Fibroblast of the conjunctiva (primary cell): ENCODE measurements at regions not wholly inside any gene's neighbourhood (a gene's known extent, or its start where the extent isn't known, plus 50 kb on each side); places are given as distances from the start of the nearest gene placed in this dataset.
A peak's percentile ranks its signal among the peaks of the same experiment; 100 is the strongest.

Source experiments
- DNase-seq: peaks from one replicate; pipeline ENCODE4 v3.0.0-alpha.2; 2010; ENCODE audit warnings: low read depth

DNA sequence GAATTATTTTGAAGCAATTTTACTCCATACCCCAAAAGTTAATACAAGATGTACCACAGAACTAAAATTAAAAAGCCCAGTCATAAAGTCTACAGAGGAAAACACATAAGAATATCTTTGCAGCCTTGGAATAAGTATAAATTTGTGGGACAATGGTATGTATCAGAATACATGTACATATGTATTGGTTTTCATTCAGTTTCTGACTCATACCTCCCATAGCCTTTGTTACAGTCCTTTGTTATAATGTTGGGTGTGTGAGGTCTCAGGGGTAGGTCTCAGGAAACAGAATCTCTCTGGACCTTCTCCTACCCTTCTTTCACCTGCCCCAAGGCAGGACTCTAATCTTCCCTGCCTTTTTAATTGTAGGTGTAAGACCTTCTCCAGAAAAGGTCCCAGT, 1370.7 kb upstream of the CDH2 start:
- no peak for DNase-seq

DNA sequence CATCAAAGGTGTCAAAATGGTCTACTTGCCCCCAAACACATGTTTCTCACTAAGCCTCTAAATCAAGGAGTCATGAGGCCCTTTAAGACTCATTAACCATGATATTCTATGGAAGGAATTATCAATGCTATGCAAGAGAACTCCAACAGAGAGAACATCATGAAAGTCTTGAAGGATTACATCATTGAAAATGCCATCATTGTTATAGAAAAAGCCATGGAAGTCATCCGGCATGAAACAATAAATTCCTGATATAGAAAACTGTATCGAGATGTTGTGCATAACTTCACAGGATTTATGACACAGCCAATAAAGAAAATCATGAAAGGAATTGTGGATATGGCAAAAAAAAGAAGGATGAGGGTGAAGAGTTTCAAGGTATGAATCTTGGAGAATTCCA, 1363.6 kb upstream of the CDH2 start:
- DNase-seq, result no peak

GRCh38 chr18:29531746-29532145, 1354.8 kb upstream of the CDH2 start:
- DNase-seq, result no peak

DNA sequence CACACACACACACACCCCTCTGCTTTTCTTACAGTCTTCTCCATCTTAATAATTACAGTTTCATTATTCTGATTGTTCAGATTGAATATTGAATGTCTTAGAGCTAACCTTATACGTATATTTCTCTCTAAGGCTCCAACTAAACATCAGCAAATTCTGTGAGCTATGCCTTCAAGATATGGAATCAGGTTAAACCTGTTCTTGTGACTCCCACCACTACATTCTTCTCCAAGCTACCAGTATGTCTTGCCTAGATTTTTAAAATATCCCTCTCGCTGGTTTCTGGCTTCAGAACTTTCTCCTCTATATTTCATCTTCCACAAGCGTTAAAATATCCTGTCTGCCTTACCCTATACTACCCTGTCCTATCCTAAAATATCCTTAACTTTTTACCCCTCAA, 1346.4 kb upstream of the CDH2 start:
- no peak for DNase-seq

- DNase-seq, result no peak
Measured at GRCh38 chr18:29512761-29513160, 1335.8 kb upstream of the CDH2 start.

- DNase-seq, result no peak
Measured at GRCh38 chr18:29512203-29512602, 1335.3 kb upstream of the CDH2 start.

DNA sequence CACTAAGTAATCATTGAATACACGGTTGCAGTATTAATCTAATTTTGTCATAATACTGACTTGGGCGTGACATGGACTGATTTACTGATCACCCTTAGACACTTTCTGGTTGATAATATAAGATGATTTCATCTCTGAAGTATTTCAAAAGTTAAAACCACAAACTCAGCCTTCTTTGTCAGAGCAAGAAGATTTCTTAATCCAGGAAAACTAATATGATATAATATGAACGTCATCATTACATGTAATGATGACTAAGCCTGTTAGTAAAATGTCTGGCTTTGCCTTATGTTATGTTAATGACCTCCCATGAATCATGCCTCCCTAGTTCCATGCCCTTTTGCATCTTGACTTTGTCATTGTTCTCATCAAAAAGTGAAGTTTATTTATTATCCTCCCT, 1325.0 kb upstream of the CDH2 start:
- DNase-seq, result peak; percentile 30

DNA sequence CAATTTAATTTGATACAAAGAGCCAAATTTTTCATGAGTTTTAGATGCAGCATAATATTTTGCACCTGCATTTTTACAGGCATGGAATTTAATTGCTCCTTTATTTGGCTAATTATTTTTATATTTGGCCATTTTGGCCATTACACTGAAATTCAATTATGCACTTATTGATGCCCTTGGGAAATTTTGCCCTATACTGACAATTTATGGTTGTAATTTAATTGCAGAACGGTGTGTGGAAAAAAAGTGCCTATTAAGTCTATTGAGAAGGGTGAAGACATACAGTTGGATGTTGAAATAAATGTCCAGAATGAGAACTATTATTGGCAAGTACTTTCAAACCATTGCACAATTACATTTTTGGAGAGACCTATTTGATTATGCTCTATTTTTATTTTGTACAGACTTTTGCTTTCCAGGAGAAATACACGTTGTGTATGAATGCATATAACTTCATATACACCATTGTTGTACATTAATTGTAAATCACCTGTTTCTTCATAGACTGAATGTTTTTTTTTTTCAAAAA, 1319.3 kb upstream of the CDH2 start:
- DNase-seq, result no peak

DNA sequence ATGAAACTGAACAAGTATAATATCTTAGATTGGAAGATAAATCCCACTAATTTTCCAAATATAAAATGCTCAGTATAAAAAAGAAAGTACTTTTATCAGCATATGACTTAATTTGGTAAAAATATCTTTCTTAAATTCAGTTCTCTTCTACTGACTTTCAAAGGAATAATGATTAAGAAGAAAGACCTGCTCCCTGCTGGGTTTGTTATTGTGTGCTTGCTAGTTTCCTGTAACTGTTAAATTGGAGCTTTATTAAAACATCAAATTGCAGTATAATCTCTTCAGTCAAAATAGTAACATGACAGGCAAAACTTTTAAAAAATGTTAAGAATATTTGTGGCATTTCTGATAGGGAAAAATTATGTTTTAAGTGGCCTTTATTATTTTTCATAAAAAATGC, 1317.4 kb upstream of the CDH2 start:
- no peak for DNase-seq

DNA sequence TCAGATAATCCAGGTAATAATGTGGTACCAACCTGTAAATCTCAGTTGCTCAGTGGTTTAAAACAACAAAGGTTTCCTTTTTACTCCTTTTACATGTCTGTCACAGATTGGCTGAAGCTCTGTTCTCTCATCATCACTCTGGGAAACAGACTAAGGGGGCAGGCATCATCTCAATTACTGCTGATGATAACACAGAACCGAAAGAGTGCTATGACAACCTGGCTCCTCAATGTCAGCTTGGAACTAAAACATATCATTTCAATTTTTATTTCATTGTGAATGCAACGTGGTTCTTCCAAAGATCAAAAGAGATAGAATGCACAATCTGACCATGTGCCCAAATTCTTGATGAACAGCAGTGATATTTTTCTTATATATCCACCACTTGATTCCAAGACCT, 1315.0 kb upstream of the CDH2 start:
- no peak for DNase-seq

DNA sequence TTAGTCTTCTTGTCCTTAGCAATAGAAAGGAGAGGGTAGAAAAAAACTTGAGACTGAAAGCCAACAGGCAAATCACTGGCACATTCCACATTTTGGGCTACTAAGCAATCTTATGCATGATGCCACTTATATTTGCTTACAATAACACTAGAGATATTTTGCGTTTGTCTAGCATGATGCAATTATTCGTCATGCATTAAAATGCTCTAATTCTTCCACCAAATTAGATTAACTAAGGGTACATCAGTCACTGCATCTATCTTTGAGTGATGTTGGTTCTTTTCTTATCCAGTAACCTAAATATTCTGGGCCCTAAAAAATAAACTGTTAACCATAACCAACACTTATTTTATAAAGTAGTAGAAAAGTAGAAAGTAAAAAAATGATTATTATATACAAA, 1311.7 kb upstream of the CDH2 start:
- peak; percentile 6 for DNase-seq

DNA sequence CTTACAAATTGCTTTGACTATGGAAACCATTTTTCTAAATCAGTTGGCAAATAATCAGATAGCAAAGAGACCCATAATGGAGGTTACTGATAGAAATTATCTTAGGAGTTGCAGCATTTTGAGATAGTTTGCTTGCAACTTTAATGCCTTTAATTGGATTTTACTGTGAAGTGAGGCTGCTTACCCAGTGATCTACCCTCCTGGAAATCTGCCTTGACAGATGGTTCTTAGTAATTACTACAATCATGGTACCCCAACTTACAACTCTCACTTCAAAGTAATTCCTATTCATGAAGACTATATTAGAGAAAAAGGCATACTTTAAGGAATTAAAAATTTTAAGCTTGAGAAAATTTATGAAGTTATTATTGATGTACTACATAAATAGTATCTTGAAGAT, 1288.6 kb upstream of the CDH2 start:
- no peak for DNase-seq

- DNase-seq, result no peak
Measured at GRCh38 chr18:29459972-29460371, 1283.0 kb upstream of the CDH2 start.

- DNase-seq, result no peak
Measured at GRCh38 chr18:29457316-29457889, 1280.5 kb upstream of the CDH2 start.

DNA sequence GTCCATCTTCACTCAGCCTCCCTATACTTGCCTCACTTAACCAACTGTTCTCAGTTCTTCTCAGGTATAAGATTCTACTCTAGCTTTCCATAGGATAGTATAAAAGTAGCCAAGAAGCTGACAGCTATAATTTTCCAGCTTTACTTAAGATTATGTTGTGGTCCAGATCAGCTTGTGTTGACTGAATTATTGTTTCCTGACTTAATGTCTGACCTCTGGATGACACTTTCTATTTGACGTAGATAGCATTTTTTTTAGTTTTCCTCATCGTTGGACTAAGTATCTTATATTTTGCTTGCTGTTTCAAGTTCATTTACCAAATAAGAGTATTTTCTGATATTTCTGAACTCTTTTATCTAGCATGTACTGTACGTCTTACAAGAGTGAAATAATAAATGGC, 1272.5 kb upstream of the CDH2 start:
- no peak for DNase-seq

GRCh38 chr18:29439398-29439797, 1262.5 kb upstream of the CDH2 start:
- DNase-seq, result no peak

DNA sequence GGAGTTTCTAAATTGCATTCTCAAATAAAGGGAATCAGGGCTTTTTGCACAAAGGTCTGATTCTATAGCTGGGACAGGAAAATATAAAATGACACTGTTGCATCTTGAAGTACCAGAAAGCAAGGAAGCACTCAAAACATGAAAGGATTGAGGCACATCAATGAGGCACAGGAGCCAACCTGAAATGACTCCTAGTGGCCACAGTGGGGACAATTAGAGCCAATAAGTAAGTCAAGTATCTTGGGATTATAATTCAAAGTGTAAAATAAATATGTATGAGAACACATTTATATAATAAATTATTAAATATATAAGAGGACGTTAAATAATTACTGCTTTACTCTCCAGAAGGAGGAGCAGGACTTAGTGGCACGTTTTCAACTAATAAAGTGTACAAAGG, 1259.5 kb upstream of the CDH2 start:
- no peak for DNase-seq

GRCh38 chr18:29434650-29435049, 1257.7 kb upstream of the CDH2 start:
- no peak for DNase-seq

GRCh38 chr18:29430416-29430815, 1253.5 kb upstream of the CDH2 start:
- DNase-seq, result no peak

GRCh38 chr18:29418136-29418535, 1241.2 kb upstream of the CDH2 start:
- DNase-seq, result peak; percentile 2

GRCh38 chr18:29406996-29407395, 1230.1 kb upstream of the CDH2 start:
- DNase-seq, result no peak

DNA sequence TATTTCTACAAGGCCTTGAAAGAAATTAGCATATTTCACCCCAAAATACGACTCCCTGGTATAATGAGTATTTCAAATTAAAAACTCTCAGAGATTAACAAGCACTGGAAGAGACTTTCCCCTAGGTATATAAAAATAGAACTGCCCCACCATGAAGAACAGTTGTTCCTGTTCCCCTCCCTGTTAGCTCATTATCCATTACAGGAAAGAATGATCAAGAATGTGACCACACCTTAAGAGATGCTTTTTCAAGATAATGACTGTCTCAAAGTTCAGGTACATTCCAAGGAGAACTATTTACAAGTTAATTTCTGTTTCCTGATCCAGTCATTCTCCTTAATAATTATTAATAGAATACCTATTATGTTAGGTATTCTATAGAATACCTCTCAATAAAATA, 1220.6 kb upstream of the CDH2 start:
- DNase-seq, result no peak

GRCh38 chr18:29383311-29384273, 1206.7 kb upstream of the CDH2 start:
- DNase-seq, result no peak
